ENCODE measurements at regions not wholly inside any gene's neighbourhood (a gene's known extent, or its start where the extent isn't known, plus 50 kb on each side); places are given as distances from the start of the nearest gene placed in this dataset.
"Not testable (repeated sequence)": the region's sequence is repeated elsewhere in the genome, so short reads cannot be mapped to it uniquely, and the experiment has no call there.

GRCh38 chr13:48844676-48845075, 131.0 kb upstream of the FNDC3A start:
- no peak for FAIRE-seq

GRCh38 chr13:48849515-48849914, 126.2 kb upstream of the FNDC3A start:
- FAIRE-seq = no peak

GRCh38 chr13:48851707-48852106, 124.0 kb upstream of the FNDC3A start:
- no peak for FAIRE-seq

- FAIRE-seq = no peak
These were observed 122.6 kb upstream of the FNDC3A start for GRCh38 chr13:48852911-48853727.

- no peak for FAIRE-seq
These were observed 122.0 kb upstream of the FNDC3A start for GRCh38 chr13:48853728-48854102.

GRCh38 chr13:48857576-48857975, 118.1 kb upstream of the FNDC3A start:
- FAIRE-seq = no peak

GRCh38 chr13:48858122-48858902, 117.4 kb upstream of the FNDC3A start:
- peak; percentile 91 for FAIRE-seq

- FAIRE-seq = peak; percentile 24
These were observed 116.2 kb upstream of the FNDC3A start for GRCh38 chr13:48859272-48860105.

- no peak for FAIRE-seq
These were observed 115.3 kb upstream of the FNDC3A start for GRCh38 chr13:48860364-48860763.

- no peak for FAIRE-seq
These were observed 113.1 kb upstream of the FNDC3A start for GRCh38 chr13:48862572-48862971.

- no peak for FAIRE-seq
These were observed 111.6 kb upstream of the FNDC3A start for GRCh38 chr13:48864100-48864499.

GRCh38 chr13:48866249-48866648, 109.5 kb upstream of the FNDC3A start:
- no peak for FAIRE-seq

- FAIRE-seq = no peak
These were observed 102.6 kb upstream of the FNDC3A start for GRCh38 chr13:48873081-48873480.

GRCh38 chr13:48873587-48873986, 102.1 kb upstream of the FNDC3A start:
- no peak for FAIRE-seq

- no peak for FAIRE-seq
These were observed 101.5 kb upstream of the FNDC3A start for GRCh38 chr13:48874165-48874564.

- no peak for FAIRE-seq
These were observed 100.7 kb upstream of the FNDC3A start for GRCh38 chr13:48875047-48875446.

GRCh38 chr13:48876289-48876688, 99.4 kb upstream of the FNDC3A start:
- no peak for FAIRE-seq

GRCh38 chr13:48879432-48879831, 96.3 kb upstream of the FNDC3A start:
- no peak for FAIRE-seq

- FAIRE-seq = no peak
These were observed 95.9 kb upstream of the FNDC3A start for GRCh38 chr13:48879854-48880253.

- not testable (repeated sequence) for FAIRE-seq
These were observed 91.9 kb upstream of the FNDC3A start for GRCh38 chr13:48883786-48884185.

GRCh38 chr13:48885027-48885395, 90.7 kb upstream of the FNDC3A start:
- no peak for FAIRE-seq

GRCh38 chr13:48888613-48889012, 87.1 kb upstream of the FNDC3A start:
- FAIRE-seq = peak; percentile 87

GRCh38 chr13:48890391-48890790, 85.3 kb upstream of the FNDC3A start:
- no peak for FAIRE-seq
